ENCODE measurements at regions not wholly inside any gene's neighbourhood (a gene's known extent, or its start where the extent isn't known, plus 50 kb on each side); places are given as distances from the start of the nearest gene placed in this dataset.

DNA sequence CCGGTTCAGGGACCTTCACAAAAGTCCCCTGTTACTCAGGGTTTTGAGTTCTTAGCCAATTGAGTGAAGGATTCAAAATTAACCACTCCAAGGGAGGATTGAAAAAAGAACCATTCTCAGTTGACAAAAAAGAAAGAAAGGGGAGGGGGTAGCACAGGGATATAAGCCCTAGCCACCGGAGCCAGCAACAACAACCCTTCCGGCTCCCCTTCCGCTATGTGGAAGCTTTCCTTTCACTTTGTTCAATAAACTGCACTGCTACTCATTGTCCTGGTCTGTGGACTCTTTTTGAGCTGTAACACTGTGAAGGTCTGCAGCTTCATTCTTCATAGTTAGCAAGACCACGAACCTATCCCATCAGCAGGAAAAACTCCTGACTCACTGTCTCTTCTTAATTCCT lies 1488.1 kb upstream of the PRR20A start:
- no peak overlapping the region for H3K4me3 ChIP-seq (ENCODE audit: low read depth in 1 of 3, low read length in 3 of 3)
- no peak overlapping the region for H3K9ac ChIP-seq (ENCODE audit: low read depth in 1 of 2, low read length in 2 of 2)
- no peaks in the 10 kb centered on the region for H3K9me3 ChIP-seq (ENCODE audit: control insufficient read depth in 4 of 4, low read length in 3 of 4)
- TF ChIP-seq, protein P1, sequence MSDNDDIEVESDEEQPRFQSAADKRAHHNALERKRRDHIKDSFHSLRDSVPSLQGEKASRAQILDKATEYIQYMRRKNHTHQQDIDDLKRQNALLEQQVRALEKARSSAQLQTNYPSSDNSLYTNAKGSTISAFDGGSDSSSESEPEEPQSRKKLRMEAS (IDR thresholded peaks at IDR 0.05), result no peak
- TF ChIP-seq CTCF (IDR thresholded peaks at IDR 0.05; ENCODE audit: low read depth, low read length, missing input control) (no peak), HNF4G (IDR thresholded peaks at IDR 0.05) (no peak), GABPA (IDR thresholded peaks at IDR 0.05 in 1 of 2, conservative IDR thresholded peaks at IDR 0.05 in 1 of 2) (no peak), EGR1 (IDR thresholded peaks at IDR 0.05; ENCODE audit: low read depth in 2 of 2) (no peak), JUND (IDR thresholded peaks at IDR 0.05) (no peak), RAD21 (IDR thresholded peaks at IDR 0.05) (no peak), HNF4A (conservative IDR thresholded peaks at IDR 0.05) (no peak), FOXA1 (IDR thresholded peaks at IDR 0.05) (no peak), SP1 (IDR thresholded peaks at IDR 0.05) (no peak), TAF1 (conservative IDR thresholded peaks at IDR 0.05) (no peak), NR2F2 (IDR thresholded peaks at IDR 0.05) (no peak), YY1 (IDR thresholded peaks at IDR 0.05) (no peak), ATF3 (IDR thresholded peaks at IDR 0.05) (no peak), RXRA (IDR thresholded peaks at IDR 0.05) (no peak), FOXA2 (IDR thresholded peaks at IDR 0.05) (no peak), ZBTB33 (IDR thresholded peaks at IDR 0.05) (no peak)
- TF ChIP-seq, protein P2, sequence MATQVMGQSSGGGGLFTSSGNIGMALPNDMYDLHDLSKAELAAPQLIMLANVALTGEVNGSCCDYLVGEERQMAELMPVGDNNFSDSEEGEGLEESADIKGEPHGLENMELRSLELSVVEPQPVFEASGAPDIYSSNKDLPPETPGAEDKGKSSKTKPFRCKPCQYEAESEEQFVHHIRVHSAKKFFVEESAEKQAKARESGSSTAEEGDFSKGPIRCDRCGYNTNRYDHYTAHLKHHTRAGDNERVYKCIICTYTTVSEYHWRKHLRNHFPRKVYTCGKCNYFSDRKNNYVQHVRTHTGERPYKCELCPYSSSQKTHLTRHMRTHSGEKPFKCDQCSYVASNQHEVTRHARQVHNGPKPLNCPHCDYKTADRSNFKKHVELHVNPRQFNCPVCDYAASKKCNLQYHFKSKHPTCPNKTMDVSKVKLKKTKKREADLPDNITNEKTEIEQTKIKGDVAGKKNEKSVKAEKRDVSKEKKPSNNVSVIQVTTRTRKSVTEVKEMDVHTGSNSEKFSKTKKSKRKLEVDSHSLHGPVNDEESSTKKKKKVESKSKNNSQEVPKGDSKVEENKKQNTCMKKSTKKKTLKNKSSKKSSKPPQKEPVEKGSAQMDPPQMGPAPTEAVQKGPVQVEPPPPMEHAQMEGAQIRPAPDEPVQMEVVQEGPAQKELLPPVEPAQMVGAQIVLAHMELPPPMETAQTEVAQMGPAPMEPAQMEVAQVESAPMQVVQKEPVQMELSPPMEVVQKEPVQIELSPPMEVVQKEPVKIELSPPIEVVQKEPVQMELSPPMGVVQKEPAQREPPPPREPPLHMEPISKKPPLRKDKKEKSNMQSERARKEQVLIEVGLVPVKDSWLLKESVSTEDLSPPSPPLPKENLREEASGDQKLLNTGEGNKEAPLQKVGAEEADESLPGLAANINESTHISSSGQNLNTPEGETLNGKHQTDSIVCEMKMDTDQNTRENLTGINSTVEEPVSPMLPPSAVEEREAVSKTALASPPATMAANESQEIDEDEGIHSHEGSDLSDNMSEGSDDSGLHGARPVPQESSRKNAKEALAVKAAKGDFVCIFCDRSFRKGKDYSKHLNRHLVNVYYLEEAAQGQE (IDR thresholded peaks at IDR 0.05), result no peak
- H3K4me1 ChIP-seq (ENCODE audit: control insufficient read depth in 4 of 4, insufficient read depth in 4 of 4, low read length in 3 of 4), result no peaks in the 10 kb centered on the region
- no peak for DNase-seq (ENCODE audit: low spot score)
- no peaks in the 10 kb centered on the region for H3K36me3 ChIP-seq (ENCODE audit: control insufficient read depth in 4 of 4, insufficient read depth in 3 of 4, low read depth in 1 of 4, low read length in 3 of 4)
- H3K27ac ChIP-seq (ENCODE audit: low read depth in 1 of 2, low read length in 2 of 2), result no peak overlapping the region
- H3K27me3 ChIP-seq (ENCODE audit: control insufficient read depth in 4 of 4, insufficient read depth in 4 of 4, low read length in 3 of 4), result no peaks in the 10 kb centered on the region
- WGBS, result 89% methylated on average over 5 of the region's 5 CpGs
